RWPE2 (cell line): ENCODE measurements at regions not wholly inside any gene's neighbourhood (a gene's known extent, or its start where the extent isn't known, plus 50 kb on each side); places are given as distances from the start of the nearest gene placed in this dataset.

Source experiments
- ATAC-seq: fragments of 200-7000 bp; cut with Tn5 transposase; 3 replicates; pipeline ENCODE4 v1.9.1; 2021; ENCODE audit warnings: low read depth
- DNase-seq: peaks from one replicate; pipeline ENCODE4 v3.0.0-alpha.2; 2020; ENCODE audit warnings: low spot score
- H3K27ac ChIP-seq: fragments of 450-650 bp; 2 replicates; pipeline ENCODE4 v1.5.1; 2017; ENCODE audit warnings: mild to moderate bottlenecking; ENCODE audit not compliant: poor library complexity, severe bottlenecking
- H3K27me3 ChIP-seq: fragments of 250-450 bp; sonication (Bioruptor Pico); 2 replicates; pipeline ENCODE4 v1.5.1; 2021; ENCODE audit warnings: mild to moderate bottlenecking, moderate library complexity; ENCODE audit not compliant: insufficient read depth, poor library complexity, severe bottlenecking
- H3K36me3 ChIP-seq: fragments of 250-450 bp; sonication (Bioruptor Pico); 2 replicates; pipeline ENCODE4 v1.5.1; 2020; ENCODE audit warnings: low read depth, mild to moderate bottlenecking, moderate library complexity
- H3K4me1 ChIP-seq: fragments of 250-450 bp; sonication (Bioruptor Pico); 2 replicates; pipeline ENCODE4 v1.5.1; 2021; ENCODE audit warnings: mild to moderate bottlenecking, moderate library complexity; ENCODE audit not compliant: insufficient read depth, poor library complexity, severe bottlenecking
- H3K4me3 ChIP-seq: fragments of 250-450 bp; sonication (Bioruptor Pico); 2 replicates; pipeline ENCODE4 v1.5.1; 2021; ENCODE audit warnings: mild to moderate bottlenecking, moderate library complexity; ENCODE audit not compliant: severe bottlenecking
- H3K9me3 ChIP-seq: fragments of 250-450 bp; sonication (Bioruptor Pico); 2 replicates; pipeline ENCODE4 v1.5.1; 2021; ENCODE audit warnings: mild to moderate bottlenecking, moderate library complexity; ENCODE audit not compliant: severe bottlenecking
- TF ChIP-seq, protein P1 (sequence below): fragments of 450-650 bp; IDR thresholded peaks from one replicate; pipeline ENCODE4 v1.5.1; 2017; ENCODE audit warnings: mild to moderate bottlenecking, moderate library complexity; ENCODE audit not compliant: poor library complexity, severe bottlenecking

DNA sequence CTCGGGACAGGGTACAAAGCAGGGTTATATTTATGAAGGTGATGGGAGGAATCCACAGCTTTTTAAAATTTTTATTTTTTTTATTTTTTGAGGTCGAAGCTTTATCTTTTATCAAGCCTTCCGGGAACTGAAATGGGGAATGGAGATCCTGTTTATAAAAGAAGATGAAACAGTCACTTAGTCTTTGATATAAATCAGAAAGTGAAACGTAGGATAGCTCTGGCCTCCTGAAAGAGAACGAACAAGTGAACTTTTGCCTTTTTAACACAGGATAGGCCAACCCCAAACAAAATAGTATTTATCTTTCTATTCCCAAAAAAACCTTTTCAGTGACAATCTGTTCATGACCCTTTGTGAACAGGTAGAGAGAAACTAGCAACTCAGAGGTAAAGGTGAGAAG, 634.0 kb upstream of the LMCD1 start:
- ATAC-seq (no peak), DNase-seq (no peak)
- H3K27me3 ChIP-seq: no peaks in the 10 kb centered on the region
- no peaks in the 10 kb centered on the region for H3K9me3 ChIP-seq
- no peaks in the 10 kb centered on the region for H3K4me1 ChIP-seq
- TF ChIP-seq, protein P1, sequence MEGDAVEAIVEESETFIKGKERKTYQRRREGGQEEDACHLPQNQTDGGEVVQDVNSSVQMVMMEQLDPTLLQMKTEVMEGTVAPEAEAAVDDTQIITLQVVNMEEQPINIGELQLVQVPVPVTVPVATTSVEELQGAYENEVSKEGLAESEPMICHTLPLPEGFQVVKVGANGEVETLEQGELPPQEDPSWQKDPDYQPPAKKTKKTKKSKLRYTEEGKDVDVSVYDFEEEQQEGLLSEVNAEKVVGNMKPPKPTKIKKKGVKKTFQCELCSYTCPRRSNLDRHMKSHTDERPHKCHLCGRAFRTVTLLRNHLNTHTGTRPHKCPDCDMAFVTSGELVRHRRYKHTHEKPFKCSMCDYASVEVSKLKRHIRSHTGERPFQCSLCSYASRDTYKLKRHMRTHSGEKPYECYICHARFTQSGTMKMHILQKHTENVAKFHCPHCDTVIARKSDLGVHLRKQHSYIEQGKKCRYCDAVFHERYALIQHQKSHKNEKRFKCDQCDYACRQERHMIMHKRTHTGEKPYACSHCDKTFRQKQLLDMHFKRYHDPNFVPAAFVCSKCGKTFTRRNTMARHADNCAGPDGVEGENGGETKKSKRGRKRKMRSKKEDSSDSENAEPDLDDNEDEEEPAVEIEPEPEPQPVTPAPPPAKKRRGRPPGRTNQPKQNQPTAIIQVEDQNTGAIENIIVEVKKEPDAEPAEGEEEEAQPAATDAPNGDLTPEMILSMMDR: no peak
- no peaks in the 10 kb centered on the region for H3K36me3 ChIP-seq
- H3K27ac ChIP-seq: no peak overlapping the region
- no peak overlapping the region for H3K4me3 ChIP-seq

DNA sequence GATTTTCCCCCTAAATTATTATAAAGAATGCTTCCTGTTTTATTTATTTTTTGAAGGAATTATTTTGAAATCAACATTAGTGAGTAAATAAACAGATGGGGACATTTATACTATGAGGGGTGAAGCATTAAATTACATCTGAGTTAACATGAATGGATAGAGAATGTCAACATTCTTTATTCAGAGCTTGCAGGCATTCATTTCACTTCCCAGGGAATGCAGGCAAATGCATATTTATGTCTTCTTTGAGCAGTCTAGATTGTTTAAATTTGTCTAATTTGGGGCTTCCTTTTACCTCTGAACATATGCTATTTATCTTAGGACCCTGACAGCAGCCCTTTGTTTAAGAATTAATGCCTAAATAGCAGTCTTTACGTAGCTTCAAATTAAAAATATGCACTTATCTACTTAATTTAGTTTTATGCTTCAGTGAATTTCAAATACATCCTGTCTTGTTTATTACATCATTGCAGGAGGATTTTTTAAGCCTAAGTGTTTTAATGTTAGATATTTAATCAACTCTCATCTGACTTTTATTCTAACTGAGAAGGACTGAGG, 630.5 kb upstream of the LMCD1 start:
- Histone ChIP-seq H3K36me3 (no peaks in the 10 kb centered on the region), H3K9me3 (no peaks in the 10 kb centered on the region), H3K4me1 (peaks cover 2% of the 10 kb centered on the region), H3K27ac (no peak overlapping the region), H3K4me3 (no peak overlapping the region), H3K27me3 (no peaks in the 10 kb centered on the region)
- ATAC-seq (no peak), DNase-seq (no peak)
- TF ChIP-seq, protein P1: no peak

DNA sequence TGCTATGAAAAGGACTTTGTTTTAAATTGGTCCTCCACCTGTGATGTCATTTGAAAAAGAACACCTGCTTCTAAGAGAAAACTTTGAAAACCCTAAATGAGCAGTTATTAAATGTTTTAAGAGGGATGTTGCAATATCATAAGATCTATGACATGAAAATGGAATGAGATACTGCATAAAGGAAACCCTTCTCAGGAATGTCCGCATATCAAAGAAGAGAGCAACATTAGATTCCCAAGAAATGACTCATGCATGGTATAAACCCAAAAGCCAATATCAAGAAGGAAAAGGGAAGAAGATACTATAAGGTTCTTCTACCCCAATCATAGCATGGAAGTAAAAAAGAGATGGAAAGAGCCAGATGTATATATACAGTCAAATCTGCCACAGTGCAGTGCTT, 627.5 kb upstream of the LMCD1 start:
- Histone ChIP-seq H3K36me3 (no peaks in the 10 kb centered on the region), H3K4me1 (peaks cover 8% of the 10 kb centered on the region), H3K9me3 (no peaks in the 10 kb centered on the region), H3K27me3 (no peaks in the 10 kb centered on the region), H3K4me3 (no peak overlapping the region), H3K27ac (no peak overlapping the region)
- ATAC-seq: peak; percentile 31; the same call in 1 of the 3 replicates
- TF ChIP-seq, protein P1: no peak
- DNase-seq: no peak

DNA sequence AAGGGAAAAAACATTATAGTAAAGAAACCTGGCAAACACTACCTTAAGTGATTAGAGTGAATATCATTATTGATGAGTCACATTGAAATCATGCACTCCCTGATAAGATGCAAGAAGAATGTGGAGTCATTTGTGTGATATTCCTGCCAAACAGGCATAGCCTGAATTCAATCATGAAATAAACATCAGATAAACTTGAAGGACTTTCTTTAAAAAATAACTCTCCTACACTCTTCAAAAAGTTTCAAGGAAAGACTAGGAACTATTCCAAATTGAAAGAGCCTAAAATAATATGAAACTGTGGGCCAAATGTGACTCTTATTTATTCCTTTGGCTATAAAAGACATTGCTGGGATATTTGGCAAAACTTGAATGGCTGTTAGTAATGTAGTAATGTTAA, 625.7 kb upstream of the LMCD1 start:
- no peaks in the 10 kb centered on the region for H3K36me3 ChIP-seq
- no peak overlapping the region for H3K4me3 ChIP-seq
- H3K4me1 ChIP-seq: peaks cover 8% of the 10 kb centered on the region
- no peaks in the 10 kb centered on the region for H3K27me3 ChIP-seq
- ATAC-seq (peak; percentile 21; the same call in 1 of the 3 replicates), DNase-seq (no peak)
- H3K27ac ChIP-seq: no peak overlapping the region
- TF ChIP-seq, protein P1: no peak
- no peaks in the 10 kb centered on the region for H3K9me3 ChIP-seq

DNA sequence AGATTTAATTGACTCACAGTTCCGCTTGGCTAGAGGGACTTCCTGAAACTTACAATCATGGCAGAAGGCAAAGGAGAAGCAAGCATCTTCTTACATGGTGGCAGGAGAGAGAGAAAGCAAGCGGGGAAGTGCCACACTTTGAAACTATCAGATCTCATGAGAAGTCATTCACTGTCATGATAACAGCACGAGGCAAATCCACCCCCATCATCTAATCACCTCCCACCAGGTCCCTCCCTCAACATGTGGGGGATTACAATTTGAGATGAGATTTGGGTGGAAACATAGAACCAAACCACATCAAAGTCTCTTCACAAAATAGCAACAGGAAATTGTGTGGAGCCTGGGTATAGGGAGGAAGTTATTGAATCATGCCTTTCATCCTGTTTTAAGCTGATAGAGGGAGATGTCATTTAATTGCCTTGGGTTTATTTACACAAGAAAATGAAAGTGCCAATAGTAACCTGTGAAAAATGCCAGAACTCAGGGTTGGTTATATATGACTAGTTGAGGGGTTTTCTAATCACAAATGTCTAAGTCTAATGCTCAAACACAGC, 624.8 kb upstream of the LMCD1 start:
- peaks cover 8% of the 10 kb centered on the region for H3K4me1 ChIP-seq
- DNase-seq: no peak
- no peaks in the 10 kb centered on the region for H3K36me3 ChIP-seq
- no peak for ATAC-seq
- H3K27ac ChIP-seq: no peak overlapping the region
- no peaks in the 10 kb centered on the region for H3K9me3 ChIP-seq
- no peak overlapping the region for H3K4me3 ChIP-seq
- H3K27me3 ChIP-seq: no peaks in the 10 kb centered on the region
- TF ChIP-seq, protein P1: no peak
